HG02623 (cell line): ENCODE measurements at regions not wholly inside any gene's neighbourhood (a gene's known extent, or its start where the extent isn't known, plus 50 kb on each side); places are given as distances from the start of the nearest gene placed in this dataset.
"Not testable (repeated sequence)": the region's sequence is repeated elsewhere in the genome, so short reads cannot be mapped to it uniquely, and the experiment has no call there.

Experiments used
- ATAC-seq: cut with Tn5 transposase; IDR thresholded peaks from one replicate; pipeline ENCODE4 v1.9.1; 2021; ENCODE audit warnings: moderate library complexity; ENCODE audit not compliant: unreplicated experiment

DNA sequence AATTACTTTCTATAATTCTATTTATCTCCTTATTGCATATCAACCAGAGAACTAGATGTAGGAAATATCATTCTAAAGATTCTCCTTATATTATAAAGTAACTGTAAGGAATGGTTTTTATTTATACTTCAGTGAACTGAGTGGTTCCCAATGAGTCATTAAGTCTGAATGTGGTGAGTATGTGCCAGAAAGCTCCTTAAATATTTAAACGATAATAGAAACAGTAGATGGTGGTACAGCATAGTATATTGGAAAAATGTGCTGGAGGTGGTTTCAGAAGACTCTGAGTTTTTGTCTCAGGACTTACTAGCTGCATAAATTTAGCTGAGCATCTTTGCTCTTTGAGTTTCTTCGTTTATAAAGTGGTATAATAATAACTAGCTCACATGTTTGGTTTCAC is 653.5 kb downstream of the FAM181B start:
- no peak for ATAC-seq

DNA sequence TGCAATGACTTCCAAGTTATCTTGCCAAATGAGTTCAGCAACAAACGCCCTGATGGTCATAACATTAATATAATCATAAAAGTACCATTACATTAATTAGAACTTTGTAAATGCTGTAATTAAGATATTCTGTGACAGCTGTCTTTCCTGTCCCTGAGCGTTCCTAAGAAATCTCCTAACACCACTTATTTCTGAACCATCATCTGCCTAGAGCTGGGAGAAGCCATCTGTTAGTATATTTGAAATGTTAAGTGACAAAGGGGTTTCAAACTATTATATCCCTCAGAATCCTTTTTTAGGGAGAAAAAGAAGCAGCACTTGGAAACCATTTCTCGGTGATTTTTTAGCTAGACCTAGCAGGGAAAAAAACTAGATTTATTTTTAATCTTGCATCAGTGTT is 657.5 kb downstream of the FAM181B start:
- no peak for ATAC-seq

DNA sequence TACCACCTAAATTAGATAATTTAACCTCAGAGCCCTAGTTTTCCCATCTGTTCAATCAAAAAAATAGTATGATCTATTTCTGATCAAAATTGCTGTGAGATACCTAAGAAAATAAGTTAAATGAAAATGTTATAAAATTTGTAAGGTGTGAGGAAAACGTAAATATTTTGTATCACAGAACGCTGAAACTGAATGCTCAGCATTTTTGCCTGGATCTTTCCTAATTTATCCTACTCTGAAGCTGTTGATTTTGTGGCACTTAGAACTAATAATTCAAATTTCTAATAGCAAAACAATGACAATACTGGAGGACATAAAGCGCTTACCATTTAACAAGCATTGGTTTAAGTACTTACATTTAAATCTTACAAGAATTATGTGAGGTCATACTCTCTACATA is 674.2 kb downstream of the FAM181B start:
- no peak for ATAC-seq

DNA sequence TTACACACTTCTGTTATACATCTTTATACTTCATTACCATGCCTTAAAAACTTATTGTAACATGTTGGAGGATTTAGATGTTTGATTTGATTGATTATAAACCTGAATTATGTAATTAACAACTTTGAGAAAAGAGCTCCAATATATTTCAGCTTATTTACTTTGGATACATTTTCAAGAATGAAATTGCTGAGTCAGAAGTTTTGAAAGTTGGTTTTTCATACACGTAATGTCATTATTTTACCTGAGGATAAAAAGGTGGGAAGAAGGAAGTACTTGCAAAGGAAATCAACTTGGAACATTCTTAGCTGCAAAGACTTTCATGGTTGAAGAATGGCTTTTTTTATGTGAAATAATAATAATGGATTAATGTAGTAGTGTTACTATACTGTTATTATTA is 677.2 kb downstream of the FAM181B start:
- no peak for ATAC-seq

DNA sequence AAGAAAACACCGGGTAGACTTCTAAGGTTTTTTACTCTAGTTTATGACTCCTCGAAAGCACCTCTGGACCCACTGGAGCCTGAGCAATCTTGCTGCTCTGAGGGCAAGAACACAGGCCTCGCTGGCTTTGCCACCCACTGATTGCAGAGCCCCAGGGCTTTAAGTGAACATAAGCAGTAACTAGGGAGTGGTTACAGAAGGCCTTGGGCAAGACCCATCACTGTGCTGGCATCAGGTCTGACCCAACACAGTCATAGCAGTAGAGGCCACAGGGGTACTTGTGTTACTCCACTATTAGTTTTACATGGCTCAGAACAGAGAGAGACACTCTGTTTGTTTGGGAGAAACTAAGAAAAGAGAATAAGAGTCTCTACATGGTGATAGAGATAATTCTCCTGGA is 684.5 kb downstream of the FAM181B start:
- no peak for ATAC-seq

DNA sequence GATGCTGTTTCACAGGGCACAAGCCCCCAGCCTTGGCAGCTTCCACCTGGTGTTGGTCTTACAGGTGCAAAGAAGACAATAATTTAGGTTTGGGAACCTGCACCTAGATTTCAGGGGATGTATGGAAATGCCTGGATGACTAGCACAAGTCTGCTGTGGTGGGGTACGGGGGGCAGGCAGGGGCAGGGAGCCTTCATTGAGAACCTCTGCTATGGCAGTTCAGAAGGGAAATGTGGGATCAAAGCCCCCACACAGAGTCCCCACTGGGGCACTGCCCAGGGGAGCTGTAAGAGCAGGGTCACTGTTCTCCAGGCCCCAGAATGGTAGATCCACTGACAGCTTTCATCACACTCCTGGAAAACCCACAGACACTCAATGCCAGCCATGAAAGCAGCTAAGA is 686.5 kb downstream of the FAM181B start:
- ATAC-seq = no peak

DNA sequence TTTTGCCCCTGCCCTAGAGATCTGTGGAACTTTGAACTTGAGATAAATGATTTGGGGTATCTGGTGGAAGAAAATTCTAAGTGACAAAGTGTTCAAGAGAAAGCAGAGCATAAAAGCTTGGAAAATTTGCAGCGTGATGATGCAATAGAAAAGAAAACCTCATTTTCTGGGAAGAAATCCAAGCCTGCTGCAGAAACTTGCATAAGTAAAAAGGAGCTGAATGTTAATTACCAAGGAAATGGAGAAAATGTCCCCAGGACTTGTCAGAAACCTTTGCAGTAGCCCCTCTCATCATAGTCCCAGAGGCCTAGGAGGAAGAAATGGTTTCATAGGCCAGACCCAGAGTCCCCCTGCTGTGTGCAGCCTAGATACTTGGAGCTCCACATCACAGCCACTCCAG is 686.9 kb downstream of the FAM181B start:
- ATAC-seq = no peak

DNA sequence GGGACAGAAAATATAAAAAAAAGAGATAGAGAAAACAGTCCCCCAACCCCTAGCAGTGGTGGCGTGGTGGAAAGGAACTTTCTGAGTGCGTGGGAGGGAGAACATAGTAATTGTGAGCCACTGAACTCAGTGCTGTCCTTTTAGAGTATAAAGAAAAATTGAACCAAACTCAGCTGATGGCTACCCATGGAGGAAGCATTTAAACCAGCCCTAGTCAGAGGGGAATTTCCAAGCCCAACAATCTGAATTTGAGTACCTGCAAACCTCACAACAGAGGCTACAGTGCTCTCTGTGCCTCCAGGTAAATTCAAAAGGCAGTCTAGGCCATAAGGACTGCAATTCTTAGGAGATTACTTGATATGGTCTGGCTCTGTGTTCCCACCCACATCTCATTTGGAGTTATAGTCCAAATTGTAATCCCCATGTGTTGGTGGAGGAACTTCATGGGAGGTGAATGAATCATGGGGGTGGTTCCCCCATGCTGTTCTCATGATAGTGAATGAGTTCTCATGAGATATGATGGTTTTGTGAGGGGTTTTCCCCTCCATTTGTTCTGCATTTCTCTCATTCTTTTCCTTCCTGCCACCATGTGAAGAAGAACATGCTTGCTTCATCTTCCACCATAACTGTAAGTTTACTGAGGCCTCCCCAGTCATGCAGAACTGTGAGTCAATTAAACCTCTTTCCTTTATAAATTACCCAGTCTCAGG is 687.8 kb downstream of the FAM181B start:
- no peak for ATAC-seq

DNA sequence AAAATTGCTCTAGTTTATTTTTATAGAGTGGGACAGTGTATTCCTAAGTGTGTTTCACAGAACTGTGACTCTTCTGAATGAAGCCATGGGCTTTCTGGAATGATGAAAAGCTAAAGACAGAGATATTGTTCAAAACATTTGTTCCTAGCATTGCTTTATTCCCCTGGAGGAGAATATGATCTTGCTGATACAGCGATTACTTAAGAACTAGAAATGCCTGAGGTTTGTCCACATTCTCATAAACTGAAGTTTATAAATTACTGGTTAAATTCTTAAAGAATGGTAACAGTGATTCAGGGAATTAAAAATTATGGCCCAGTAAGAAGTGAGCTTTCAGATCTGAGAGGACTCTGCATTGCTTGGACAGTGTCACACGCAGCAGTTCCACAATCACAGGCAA is 690.3 kb downstream of the FAM181B start:
- ATAC-seq = no peak

DNA sequence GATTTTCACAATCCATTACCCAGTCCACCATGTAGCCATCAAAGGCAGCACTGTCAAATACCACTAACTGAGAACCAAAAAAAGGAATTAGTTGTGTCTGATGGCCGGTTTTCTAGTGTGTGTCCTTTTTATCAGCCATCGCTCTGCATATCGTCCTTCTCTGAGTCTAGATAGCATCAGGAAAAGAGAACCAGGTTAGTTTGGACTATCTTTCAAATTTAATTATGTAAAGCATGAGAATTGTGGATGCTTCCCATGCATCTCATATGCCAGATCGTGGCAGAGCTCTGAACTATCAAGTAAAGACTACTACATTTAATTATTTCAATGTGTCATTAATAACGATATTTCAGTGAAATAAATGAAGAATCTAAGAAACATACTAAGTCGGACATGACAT is 691.9 kb downstream of the FAM181B start:
- no peak for ATAC-seq

DNA sequence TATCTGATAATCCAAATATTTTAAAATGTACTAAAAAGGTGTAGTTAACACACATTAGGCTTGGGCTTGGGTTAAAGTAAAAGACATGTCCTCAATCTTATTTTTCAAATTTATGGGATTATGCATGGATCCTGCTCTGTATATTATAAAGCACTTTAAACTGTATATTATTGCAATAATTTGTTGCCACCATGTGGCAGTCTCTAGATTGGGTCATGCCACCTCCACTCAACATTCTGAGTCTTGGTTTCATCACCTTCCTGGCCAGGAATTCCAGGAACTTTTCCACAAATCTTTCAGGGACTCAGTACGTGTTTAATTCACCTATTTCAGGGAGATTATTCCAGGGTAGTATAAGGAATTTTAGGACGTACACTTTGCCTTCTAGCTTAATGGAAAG is 695.5 kb downstream of the FAM181B start:
- ATAC-seq = no peak

DNA sequence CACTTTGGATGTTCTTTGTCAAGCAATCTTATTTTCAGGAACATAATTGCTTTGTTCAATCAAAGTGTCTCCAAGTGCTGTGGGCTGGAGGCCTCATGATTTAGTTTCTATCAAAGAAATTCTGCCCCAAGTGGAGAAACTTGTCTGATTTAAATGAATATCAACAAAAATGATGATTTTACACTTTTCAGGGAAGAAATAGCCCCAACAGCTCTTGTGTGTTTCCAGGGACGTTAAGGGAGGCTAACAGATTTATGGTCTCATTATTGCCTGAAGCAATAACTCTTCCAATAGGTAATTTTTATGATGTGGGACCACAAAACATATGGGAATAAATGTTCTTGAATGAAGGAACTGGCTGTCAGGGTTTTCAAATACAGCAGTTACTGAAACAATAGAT is 699.1 kb downstream of the FAM181B start:
- ATAC-seq = no peak

DNA sequence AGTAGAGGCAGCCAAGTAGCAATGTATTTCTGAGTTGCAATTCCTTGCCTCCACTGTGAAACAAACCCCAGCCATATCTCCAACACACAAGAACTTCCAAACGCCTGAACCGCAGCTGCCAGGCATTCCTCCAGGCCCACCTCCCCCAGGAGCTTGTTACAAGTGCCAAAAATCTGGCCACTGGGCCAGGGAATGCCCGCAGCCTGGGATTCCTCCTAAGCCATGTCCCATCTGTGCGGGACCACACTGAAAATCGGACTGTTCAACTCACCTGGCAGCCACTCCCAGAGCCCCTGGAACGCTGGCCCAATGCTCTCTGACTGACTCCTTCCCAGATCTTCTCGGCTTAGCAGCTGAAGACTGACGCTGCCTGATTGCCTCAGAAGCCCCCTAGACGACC is 706.3 kb downstream of the FAM181B start:
- ATAC-seq = not testable (repeated sequence)

DNA sequence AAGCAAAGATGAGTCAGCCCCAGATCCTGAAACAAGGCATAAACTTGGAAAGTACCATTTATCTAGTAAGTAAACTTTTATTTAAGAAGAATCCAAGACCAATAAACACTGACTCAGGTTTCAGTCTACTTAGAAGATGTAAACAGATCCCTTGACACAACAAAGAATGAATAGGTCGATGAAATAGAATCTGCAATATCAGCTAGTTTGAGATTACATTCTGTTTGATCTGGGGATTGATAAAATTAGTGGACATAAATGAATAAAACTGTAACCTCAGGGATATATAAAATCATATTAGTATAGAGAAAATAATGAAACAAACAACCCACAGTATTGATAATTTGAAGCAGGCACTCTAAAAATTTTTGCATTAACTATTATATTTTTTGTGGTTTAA is 708.9 kb downstream of the FAM181B start:
- ATAC-seq = no peak

DNA sequence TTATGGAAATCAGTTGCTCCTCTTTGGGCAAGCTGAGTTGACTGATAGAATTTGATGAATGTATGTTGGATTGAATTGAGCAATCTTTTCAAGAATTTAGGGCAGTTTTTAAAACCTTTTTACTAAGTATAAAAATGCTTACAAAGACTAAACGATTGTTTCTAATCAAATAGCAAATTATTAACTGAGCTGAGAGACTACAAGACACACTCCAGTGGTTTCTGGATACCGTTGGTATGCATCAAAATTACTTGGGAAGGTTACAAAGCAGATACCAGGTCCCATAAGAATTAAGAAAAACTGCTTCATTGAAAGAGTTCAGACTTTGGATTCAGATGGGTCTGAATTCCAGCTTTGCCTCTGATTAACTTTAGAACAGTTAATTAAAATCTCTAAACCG is 721.4 kb downstream of the FAM181B start:
- no peak for ATAC-seq

DNA sequence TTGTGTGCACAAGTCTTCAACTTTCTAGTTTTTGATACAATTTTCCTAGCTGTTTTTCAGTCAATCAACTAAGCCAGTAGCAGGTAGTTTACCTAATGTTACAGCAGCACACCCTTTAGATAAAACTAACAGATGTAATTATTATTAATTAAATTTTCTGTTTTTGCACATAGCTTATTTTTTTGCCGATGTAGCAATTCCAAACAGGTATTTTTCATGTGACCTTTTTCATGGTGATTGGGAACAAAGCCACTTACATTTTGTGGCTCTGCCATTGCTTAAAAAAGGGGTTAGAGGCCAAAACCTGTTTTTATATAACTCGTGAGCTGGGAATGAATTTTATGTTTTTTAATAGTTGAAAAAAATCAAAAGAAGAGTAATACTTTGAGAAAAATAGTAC is 724.5 kb downstream of the FAM181B start:
- no peak for ATAC-seq

DNA sequence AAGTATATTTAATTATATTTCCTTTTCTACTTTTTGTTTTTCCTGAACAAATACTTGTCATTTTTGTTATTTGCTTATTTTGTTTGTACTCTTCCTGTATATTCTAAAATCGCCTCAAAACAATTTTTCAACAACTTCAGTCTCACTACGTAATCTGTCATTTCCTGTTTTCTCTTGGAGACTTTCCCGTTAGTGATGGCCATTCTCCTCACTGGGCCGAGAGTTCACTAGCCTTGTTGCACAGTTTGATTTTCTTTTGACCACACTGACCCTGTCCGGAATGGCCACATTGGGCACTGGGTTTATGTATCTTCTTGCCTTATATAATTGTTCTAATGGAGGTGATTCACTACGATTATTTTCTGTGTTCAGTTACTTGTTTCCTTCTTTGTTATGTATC is 726.1 kb downstream of the FAM181B start:
- no peak for ATAC-seq

DNA sequence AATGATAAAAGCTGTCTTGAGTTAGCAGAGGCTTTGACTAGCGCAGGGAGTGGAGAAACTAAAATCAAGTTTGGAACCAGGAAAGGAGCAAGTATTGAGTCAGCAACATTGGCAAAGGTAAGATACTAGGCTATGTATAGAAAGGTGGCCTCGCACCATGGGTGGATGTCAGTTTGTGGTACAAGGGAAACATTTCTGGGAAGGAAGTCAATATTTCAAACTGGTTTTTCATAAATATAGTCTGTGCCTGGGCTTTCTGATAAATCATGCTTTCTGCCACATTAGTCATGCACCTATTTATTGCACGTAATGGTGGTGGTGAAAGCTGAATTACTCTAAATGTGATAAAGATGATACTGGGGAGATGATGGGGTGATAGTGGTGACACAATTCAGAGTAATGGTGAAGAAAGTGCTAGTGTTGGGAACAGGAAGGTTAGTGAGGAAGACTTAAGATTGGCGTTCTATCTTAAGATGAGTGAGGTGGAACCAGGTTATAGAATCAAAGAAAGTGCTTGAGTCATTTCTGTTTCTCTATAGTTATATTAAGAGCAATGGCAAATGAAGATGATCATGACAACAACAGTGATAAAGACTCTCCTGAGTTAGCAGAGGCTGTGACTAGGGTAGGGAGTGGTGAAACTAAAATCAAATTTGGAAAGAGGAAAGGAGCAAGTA is 729.0 kb downstream of the FAM181B start:
- no peak for ATAC-seq

DNA sequence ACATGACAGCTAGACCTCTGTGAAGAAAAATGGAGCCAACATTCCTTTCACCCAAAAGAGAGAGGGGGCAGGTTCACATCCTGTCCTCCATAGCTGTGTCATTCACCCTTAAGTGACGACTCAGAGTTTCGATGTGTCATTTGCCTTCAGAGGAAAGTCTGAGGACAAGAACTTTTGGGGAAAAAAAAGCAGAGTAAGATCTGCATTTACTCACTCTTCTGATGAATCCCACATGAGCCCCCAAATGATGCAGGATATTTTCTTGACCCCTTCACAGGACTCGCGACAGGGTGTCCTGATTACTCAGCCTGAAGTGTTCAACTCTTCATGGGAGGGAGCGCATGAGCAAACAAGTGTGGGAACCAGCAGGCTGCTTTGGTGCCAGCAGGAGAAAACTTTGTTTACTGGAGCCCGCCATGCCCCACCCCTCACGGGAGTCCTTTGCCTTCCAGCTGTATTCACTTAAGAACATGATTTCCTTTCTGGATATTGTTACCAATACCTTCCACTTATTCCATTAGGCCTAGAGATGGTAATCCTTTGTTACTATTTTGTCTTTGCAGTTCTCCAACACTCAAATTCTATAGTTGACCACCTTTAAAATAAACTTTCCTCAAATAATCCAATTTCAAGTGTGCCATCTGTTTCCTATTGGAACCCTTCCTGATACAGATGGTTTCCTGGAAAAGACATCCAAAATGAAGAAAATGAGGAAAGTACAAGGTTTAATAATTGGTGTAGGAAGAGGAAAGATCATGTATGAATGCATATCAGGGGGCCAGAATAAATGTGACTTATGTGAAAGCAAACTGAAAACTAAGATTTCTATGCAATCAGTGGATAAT is 729.8 kb downstream of the FAM181B start:
- no peak for ATAC-seq

DNA sequence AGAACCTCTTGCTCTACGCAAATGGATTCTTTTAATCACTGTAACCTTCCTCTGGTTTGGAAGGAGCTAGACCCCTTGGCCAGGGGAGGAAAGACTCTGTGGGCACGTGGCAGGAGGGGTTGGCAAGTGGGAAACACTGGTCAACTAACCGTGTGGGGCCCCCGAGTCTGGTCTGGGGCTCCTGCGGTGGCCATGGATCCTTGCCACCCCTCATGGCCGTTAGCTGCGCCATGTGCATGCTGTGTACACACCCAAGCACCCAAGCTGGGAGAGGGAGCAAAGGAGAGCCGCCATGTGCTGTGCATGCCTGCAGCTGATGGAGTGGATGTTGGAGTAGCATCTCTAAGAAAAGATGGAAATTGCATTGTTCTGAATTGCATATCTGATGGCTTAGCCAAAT is 730.6 kb downstream of the FAM181B start:
- no peak for ATAC-seq

DNA sequence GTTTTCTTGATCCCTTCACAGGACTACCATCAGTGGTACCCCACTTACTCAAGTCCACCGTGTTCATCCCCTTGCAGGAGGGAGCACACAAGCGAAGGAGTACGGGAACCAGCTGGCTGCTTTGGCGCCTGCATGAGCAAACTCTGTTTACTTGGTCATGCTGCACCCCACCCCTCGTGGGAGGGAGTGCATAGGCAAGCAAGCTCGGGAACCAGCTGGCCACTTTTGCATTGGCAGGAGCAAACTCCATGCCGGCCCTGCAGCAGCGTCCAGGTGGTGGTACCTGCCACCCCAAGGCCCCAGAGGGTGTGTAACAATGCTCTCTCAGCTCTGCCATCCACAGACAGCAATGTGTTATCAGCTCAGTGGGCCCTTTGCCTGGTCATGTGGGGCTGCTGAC is 737.8 kb downstream of the FAM181B start:
- ATAC-seq = no peak

DNA sequence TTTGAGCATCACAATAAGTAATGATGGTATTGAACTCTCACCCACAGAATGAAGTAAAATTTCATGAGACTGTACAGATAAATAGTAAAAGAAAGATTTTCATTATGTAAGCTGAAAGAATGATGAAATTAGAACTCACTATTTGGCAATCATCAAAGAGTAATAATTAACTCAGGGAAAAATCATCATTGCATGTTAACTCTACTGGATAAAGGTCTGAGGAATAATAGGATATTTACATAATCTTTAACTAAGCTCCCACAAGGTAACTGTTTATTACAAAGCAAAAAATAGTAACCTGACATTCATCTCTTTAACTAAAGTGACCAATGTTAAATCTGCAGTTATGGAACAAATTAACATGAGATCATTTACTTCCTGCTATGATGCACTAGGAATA is 739.9 kb downstream of the FAM181B start:
- ATAC-seq = no peak
